Endothelial cell of umbilical vein (primary cell): ENCODE measurements at regions not wholly inside any gene's neighbourhood (a gene's known extent, or its start where the extent isn't known, plus 50 kb on each side); places are given as distances from the start of the nearest gene placed in this dataset.

ENCODE experiments used
- BruUV-seq: library from RNA; stranded (reverse); fragments of 400-500 nt; replicated peaks from 2 replicates; lab custom pipeline; 2021; lab: Mats Ljungman, UMichigan
- CTCF ChIA-PET: fragments of 300-600, 350-600 bp; sonication (Branson Sonifier 250); formaldehyde crosslinking; loops from one replicate; lab custom pipeline; 2021; ENCODE audit warnings: antibody characterized with exemption, inconsistent platforms; lab: Charles Lee
- POLR2A ChIA-PET: fragments of 300-600, 350-600 bp; sonication (Branson Sonifier 250); formaldehyde crosslinking; loops from one replicate; lab custom pipeline; 2021; ENCODE audit warnings: antibody characterized with exemption, inconsistent platforms; lab: Charles Lee
- DNase-seq: peaks from one replicate; pipeline ENCODE4 v3.0.0-alpha.2; 2011; ENCODE audit warnings: low read depth, low spot score
- FAIRE-seq: peaks from 2 replicates; lab custom pipeline; 2011; peaks lifted over from hg19 to GRCh38; lab: Jason Lieb, UNC
- H2AFZ ChIP-seq: 2 replicates; pipeline ENCODE4 v1.6.0; 2012; ENCODE audit warnings: low read depth, low read length, control low read depth, inconsistent platforms
- H3K27ac ChIP-seq: 2 replicates; pipeline ENCODE4 v1.5.1; 2011; ENCODE audit warnings: low read depth, mild to moderate bottlenecking, control low read depth, low read length, moderate library complexity; ENCODE audit not compliant: insufficient read depth
- H3K27me3 ChIP-seq, 2 experiments: 2 replicates each; pipeline versions ENCODE4 v1.6.0 to v1.6.1; 2011; ENCODE audit warnings: low read length in 2 of 2, mixed read lengths in 1 of 2; ENCODE audit not compliant: control insufficient read depth in 2 of 2, insufficient read depth in 2 of 2
- H3K36me3 ChIP-seq, 2 experiments: 2 replicates in 1 of 2; 3 replicates in 1 of 2; pipeline ENCODE4 v1.5.1; 2011; ENCODE audit warnings: low read length in 2 of 2, mild to moderate bottlenecking in 1 of 2, moderate library complexity in 1 of 2; ENCODE audit not compliant: control insufficient read depth in 2 of 2, insufficient read depth in 2 of 2; ENCODE audit errors: extremely low read depth in 1 of 2
- H3K4me1 ChIP-seq: 3 replicates; pipeline ENCODE4 v1.5.1; 2011; ENCODE audit warnings: mild to moderate bottlenecking, low read length; ENCODE audit not compliant: control insufficient read depth, insufficient read depth; ENCODE audit errors: extremely low read depth
- H3K4me2 ChIP-seq: 2 replicates; pipeline ENCODE4 v1.6.1; 2011; ENCODE audit warnings: low read length, control low read depth, mixed read lengths; ENCODE audit not compliant: insufficient read depth
- H3K4me3 ChIP-seq, 3 experiments: fragments of 200-600 bp in 1 of 3; sonication (generic), shearing (Covaris generic) in 1 of 3; replicated peaks in 1 of 3; 2 replicates each; pipeline ENCODE4 v1.5.1; 2011 to 2016; ENCODE audit warnings: control low read depth in 3 of 3, low read length in 3 of 3, mild to moderate bottlenecking in 2 of 3, inconsistent platforms in 1 of 3, low read depth in 1 of 3, moderate library complexity in 1 of 3; ENCODE audit not compliant: insufficient read depth in 1 of 3
- H3K79me2 ChIP-seq: 2 replicates; pipeline ENCODE4 v1.6.0; 2012; ENCODE audit warnings: low read length, inconsistent platforms; ENCODE audit not compliant: control insufficient read depth, insufficient read depth
- H3K9ac ChIP-seq: replicated peaks from 2 replicates; pipeline ENCODE3; 2011; ENCODE audit warnings: low read length, control low read depth; ENCODE audit not compliant: insufficient read depth; ENCODE audit errors: extremely low read depth
- H3K9me1 ChIP-seq: replicated peaks from 3 replicates; pipeline ENCODE4 v1.6.0; 2011; ENCODE audit warnings: mild to moderate bottlenecking, low read length; ENCODE audit not compliant: control insufficient read depth, insufficient read depth; ENCODE audit errors: extremely low read depth
- H3K9me3 ChIP-seq: replicated peaks from 2 replicates; pipeline ENCODE4 v1.5.1; 2012; ENCODE audit warnings: low read length, inconsistent platforms; ENCODE audit not compliant: control insufficient read depth, insufficient read depth
- H4K20me1 ChIP-seq: replicated peaks from 2 replicates; pipeline ENCODE3; 2011; ENCODE audit warnings: mild to moderate bottlenecking, low read length; ENCODE audit not compliant: control insufficient read depth, insufficient read depth; ENCODE audit errors: extremely low read depth
- CTCF ChIP-seq, 2 donors: IDR thresholded peaks; 1 replicate in 1 of 2; 2 replicates in 1 of 2; pipeline ENCODE4 v1.5.1; 2011; ENCODE audit warnings: low read length in 2 of 2, mild to moderate bottlenecking in 2 of 2, moderate library complexity in 2 of 2, control low read depth in 1 of 2, inconsistent platforms in 1 of 2, low read depth in 1 of 2; ENCODE audit not compliant: insufficient read depth in 1 of 2; ENCODE audit errors: extremely low read depth in 1 of 2
- EZH2 ChIP-seq: IDR thresholded peaks from 2 replicates; pipeline ENCODE4 v1.6.1; 2012; ENCODE audit warnings: borderline replicate concordance, low read depth, mild to moderate bottlenecking, moderate library complexity, low read length, inconsistent platforms; ENCODE audit not compliant: severe bottlenecking
- FOS ChIP-seq: IDR thresholded peaks from 2 replicates; pipeline ENCODE4 v1.6.1; 2011; ENCODE audit warnings: mild to moderate bottlenecking, low read length, moderate library complexity, borderline replicate concordance; ENCODE audit not compliant: insufficient read depth
- GATA2 ChIP-seq: IDR thresholded peaks from 2 replicates; pipeline ENCODE4 v1.7.0; 2011; ENCODE audit warnings: low read depth, mild to moderate bottlenecking, moderate library complexity, mixed read lengths, low read length; ENCODE audit not compliant: insufficient read length, insufficient read depth
- JUN ChIP-seq: IDR thresholded peaks from 2 replicates; pipeline ENCODE4 v1.6.1; 2011; ENCODE audit warnings: borderline replicate concordance, low read depth; ENCODE audit not compliant: insufficient read length, insufficient read depth
- MAX ChIP-seq: IDR thresholded peaks from 2 replicates; pipeline ENCODE4 v1.6.1; 2011; ENCODE audit not compliant: insufficient read depth, insufficient read length
- MYC ChIP-seq: IDR thresholded peaks from one replicate; pipeline ENCODE4 v1.6.1; 2011; ENCODE audit warnings: mild to moderate bottlenecking, low read depth, low read length
- POLR2A ChIP-seq: IDR thresholded peaks from 2 replicates; pipeline ENCODE4 v1.6.1; 2012; ENCODE audit warnings: low read depth, mild to moderate bottlenecking, control low read depth, low read length
- POLR2AphosphoS5 ChIP-seq: IDR thresholded peaks from 2 replicates; pipeline ENCODE4 v1.6.1; 2012; ENCODE audit warnings: low read depth, mild to moderate bottlenecking, control low read depth, low read length, moderate library complexity; ENCODE audit not compliant: insufficient read depth
- dilution Hi-C: fragments of 300-500 bp; cut with MboI; formaldehyde crosslinking; loops from one replicate; pipeline ENCODE4 v1.15.0; 2019; ENCODE audit warnings: low sequenced_read_pairs; ENCODE audit not compliant: extremely low pct_ligation_motif_present
- intact Hi-C: fragments of 100-400 bp; cut with micrococcal nuclease; formaldehyde crosslinking; loops from one replicate; pipeline ENCODE4 v1.10.0; 2022

GRCh38 chr11:92552942-92553341 is 328.3 kb downstream of the FAT3 start:
- Histone ChIP-seq H3K27me3 (no peaks in the 10 kb centered on the region), H2AFZ (no peak overlapping the region), H3K9me3 (no peaks in the 10 kb centered on the region), H3K4me3 (no peak overlapping the region), H3K9ac (no peak overlapping the region), H3K79me2 (no peaks in the 10 kb centered on the region), H4K20me1 (no peaks in the 10 kb centered on the region), H3K4me1 (no peaks in the 10 kb centered on the region), H3K4me2 (no peak overlapping the region), H3K9me1 (no peaks in the 10 kb centered on the region), H3K36me3 (no peaks in the 10 kb centered on the region), H3K27ac (no peak overlapping the region)
- DNase-seq (no peak), FAIRE-seq (no peak)
- POLR2A ChIA-PET = no interaction called here
- TF ChIP-seq EZH2 (no peak), CTCF (IDR thresholded peaks at IDR 0.05; ENCODE audit: extremely low read depth in 1 of 2, insufficient read depth in 1 of 2, low read depth in 1 of 2, low read length in 2 of 2) (no peak), GATA2 (no peak), JUN (no peak), MYC (no peak), POLR2A (no peak), MAX (no peak), FOS (no peak), POLR2AphosphoS5 (no peak)
- no TSS peak for BruUV-seq
- CTCF ChIA-PET = no interaction called here
- intact Hi-C loops (no loop called here), dilution Hi-C loops (no loop called here)
